Activated CD4-positive, alpha-beta T cell treated with anti-CD3 and anti-CD28 coated beads for 36 hours (primary cell): ENCODE measurements at regions not wholly inside any gene's neighbourhood (a gene's known extent, or its start where the extent isn't known, plus 50 kb on each side); places are given as distances from the start of the nearest gene placed in this dataset.

Experiments used
- ATAC-seq: fragments of 200-7000 bp; cut with Tn5 transposase; one replicate; pipeline ENCODE4 v1.10.0; 2021; ENCODE audit warnings: mild to moderate bottlenecking, moderate library complexity
- CTCF ChIA-PET: fragments of 350-600 bp; sonication (Branson Sonifier 250); formaldehyde crosslinking; loops from one replicate; lab custom pipeline; 2021; ENCODE audit warnings: antibody characterized with exemption; lab: Charles Lee
- POLR2A ChIA-PET: fragments of 350-600 bp; sonication (Branson Sonifier 250); formaldehyde crosslinking; loops from one replicate; lab custom pipeline; 2021; ENCODE audit warnings: antibody characterized with exemption, inconsistent platforms; lab: Charles Lee
- DNase-seq: peaks from one replicate; pipeline ENCODE4 v3.0.0-alpha.2; 2020
- H3K27ac Mint-ChIP-seq: one replicate; pipeline ENCODE4 v1.8.0; 2021; ENCODE audit warnings: mixed read lengths
- H3K27me3 Mint-ChIP-seq: one replicate; pipeline ENCODE4 v1.8.0; 2021; ENCODE audit warnings: mixed read lengths
- H3K36me3 Mint-ChIP-seq: one replicate; pipeline ENCODE4 v1.8.0; 2021; ENCODE audit warnings: low read depth, mixed read lengths
- H3K4me1 Mint-ChIP-seq: one replicate; pipeline ENCODE4 v1.8.0; 2021; ENCODE audit warnings: mixed read lengths
- H3K4me3 Mint-ChIP-seq: one replicate; pipeline ENCODE4 v1.8.0; 2021; ENCODE audit warnings: mild to moderate bottlenecking, moderate library complexity, mixed read lengths
- H3K9me3 Mint-ChIP-seq: one replicate; pipeline ENCODE4 v1.8.0; 2021; ENCODE audit warnings: low read depth, mixed read lengths
- intact Hi-C, 2 experiments: fragments of 100-400 bp; cut with DNase I in 1 of 2; cut with micrococcal nuclease in 1 of 2; formaldehyde crosslinking; loops; one replicate each; pipeline versions ENCODE4 v1.14.2 to v1.15.1; 2022 to 2024; cut with DNase I, micrococcal nuclease

DNA sequence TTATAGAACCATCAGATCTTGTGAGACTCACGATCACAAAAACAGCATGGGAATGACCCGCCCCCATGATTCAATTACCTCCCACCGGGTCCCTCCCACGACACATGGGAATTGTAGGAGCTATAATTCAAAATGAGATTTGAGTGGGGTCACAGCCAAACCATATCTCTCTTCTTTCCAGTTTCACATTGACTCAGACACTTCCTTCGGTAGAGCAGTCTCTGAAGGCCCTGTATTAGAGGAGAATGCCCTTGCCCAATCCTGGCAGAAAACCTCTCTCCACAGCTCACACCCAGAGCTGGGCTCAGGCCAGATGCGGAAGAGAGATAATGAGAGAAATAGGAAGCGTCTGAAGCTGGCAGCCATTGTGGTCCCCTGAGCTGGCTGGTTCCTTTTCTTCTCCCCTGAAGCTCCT lies 72.4 kb upstream of the CLDN10 start:
- intact Hi-C loops, result no loop called here
- H3K36me3 Mint-ChIP-seq, result no peaks in the 10 kb centered on the region
- H3K4me3 Mint-ChIP-seq, result no peak overlapping the region
- H3K9me3 Mint-ChIP-seq, result no peaks in the 10 kb centered on the region
- DNase-seq, result peak; percentile 27
- H3K27ac Mint-ChIP-seq, result no peak overlapping the region
- ChIA-PET POLR2A (interaction anchor here (0.6 kb wide), 1 partner anchor 31 kb away, joined by 3 read pairs; no protein-coding TSS in a partner anchor), CTCF (interaction anchor here (0.6 to 1.8 kb wide), 9 partner anchors 12 to 288 kb away, joined by 3 to 6 read pairs (median 3); no protein-coding TSS in a partner anchor)
- ATAC-seq, result peak; percentile 44
- peaks cover 8% of the 10 kb centered on the region for H3K4me1 Mint-ChIP-seq
- no peaks in the 10 kb centered on the region for H3K27me3 Mint-ChIP-seq

DNA sequence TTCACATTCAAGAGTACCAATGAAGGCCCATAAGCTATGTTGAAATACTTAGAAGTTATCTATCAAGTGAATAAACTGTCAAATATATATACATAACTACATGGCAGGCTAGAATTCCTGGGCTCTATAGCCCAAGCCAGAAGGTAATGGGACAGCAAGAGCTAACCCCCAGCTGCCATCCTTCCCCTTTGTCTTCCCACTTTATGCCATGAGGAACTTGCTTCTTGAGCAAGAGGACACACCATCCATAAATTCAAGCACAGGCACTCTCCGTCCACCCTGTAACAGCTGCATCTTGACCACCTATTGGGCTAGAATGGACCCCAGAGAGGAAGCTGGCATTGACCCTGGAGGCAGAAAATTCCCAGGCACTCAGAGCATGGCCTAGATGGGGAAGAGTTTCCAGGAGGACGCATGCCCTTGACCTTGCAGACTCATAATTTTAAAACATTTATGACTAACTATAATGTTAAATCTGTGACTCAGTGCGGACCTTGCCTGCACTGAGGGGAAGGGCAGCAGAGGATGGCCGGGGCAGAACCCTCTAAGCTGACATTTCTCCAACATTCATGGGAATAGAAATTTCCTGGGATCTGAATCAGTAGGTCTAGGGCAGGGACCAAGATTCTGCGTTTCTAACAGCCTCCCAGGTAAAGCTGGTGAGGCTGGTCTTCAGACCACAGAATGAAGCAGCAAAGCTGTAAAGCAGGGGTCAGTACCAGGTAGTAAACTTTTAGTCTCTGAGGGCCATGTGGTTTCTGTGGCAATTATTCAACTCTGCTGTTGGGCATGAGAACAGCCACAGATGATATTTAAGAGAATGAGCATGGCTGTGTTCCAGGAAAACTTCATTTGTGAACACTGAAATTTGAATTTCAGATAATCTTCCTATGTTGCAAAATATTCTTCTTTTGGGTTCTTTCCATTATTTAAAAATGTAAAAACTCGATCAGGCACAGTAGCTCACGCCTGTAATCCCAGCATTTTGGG lies 71.4 kb upstream of the CLDN10 start:
- Mint-ChIP-seq H3K4me3 (no peak overlapping the region), H3K27ac (no peak overlapping the region), H3K27me3 (no peaks in the 10 kb centered on the region), H3K9me3 (no peaks in the 10 kb centered on the region), H3K36me3 (no peaks in the 10 kb centered on the region), H3K4me1 (peaks cover 8% of the 10 kb centered on the region)
- CTCF ChIA-PET, result interaction anchor here (0.8 to 1.8 kb wide), 3 partner anchors 12 to 56 kb away, joined by 3 to 6 read pairs (median 4); no protein-coding TSS in a partner anchor
- ATAC-seq (no peak), DNase-seq (no peak)
- intact Hi-C loops, result no loop called here
- POLR2A ChIA-PET, result no interaction called here

DNA sequence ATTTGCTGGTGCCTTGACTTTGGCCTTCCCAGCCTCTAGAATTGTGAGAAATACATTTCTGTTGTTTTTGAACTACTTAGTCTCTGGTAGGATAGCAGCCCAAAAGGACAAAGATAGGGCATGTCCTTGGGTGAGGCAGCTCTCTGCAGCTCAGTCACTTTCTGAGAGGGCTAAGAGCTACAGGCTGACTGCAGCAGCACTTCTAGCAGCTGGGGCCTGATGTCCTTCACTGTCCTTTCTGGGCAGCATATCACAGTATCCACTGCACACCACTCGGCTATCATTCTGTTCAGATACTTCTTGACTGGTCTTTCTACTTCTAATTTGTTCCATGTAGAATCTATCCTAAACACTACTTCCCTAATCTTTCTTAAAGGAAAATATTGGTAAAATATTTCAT lies 68.5 kb upstream of the CLDN10 start:
- H3K4me1 Mint-ChIP-seq, result peaks cover 7% of the 10 kb centered on the region
- CTCF ChIA-PET, result interaction anchor here (0.9 to 1.1 kb wide), 2 partner anchors 80 to 140 kb away, joined by 3 to 4 read pairs; no protein-coding TSS in a partner anchor
- H3K27me3 Mint-ChIP-seq, result no peaks in the 10 kb centered on the region
- DNase-seq (no peak), ATAC-seq (no peak)
- intact Hi-C loops, result no loop called here
- H3K9me3 Mint-ChIP-seq, result no peaks in the 10 kb centered on the region
- H3K4me3 Mint-ChIP-seq, result no peak overlapping the region
- H3K27ac Mint-ChIP-seq, result no peak overlapping the region
- POLR2A ChIA-PET, result no interaction called here
- no peaks in the 10 kb centered on the region for H3K36me3 Mint-ChIP-seq

DNA sequence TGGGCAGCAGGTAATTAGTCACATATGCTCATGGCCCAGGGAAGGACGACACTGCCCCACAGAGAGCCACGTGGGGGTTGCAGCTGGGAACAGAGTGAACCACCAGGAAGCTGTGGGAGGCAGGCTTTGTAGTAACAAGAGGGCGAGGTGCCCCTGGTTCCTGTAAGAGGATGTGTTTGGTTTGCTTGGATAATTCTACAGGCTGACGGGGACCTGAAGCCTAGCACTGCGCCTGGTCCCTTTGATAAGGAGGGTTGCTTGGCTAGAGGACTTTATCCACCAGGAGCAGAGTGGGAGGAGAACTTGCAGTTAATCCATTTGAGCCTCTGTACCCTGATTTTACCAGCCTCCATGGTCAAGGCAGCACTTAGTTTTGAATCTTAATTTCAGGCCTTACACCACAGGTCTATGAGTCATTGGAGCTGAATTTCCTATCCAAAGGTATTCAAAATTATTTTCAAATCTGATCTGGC lies 67.4 kb upstream of the CLDN10 start:
- H3K4me1 Mint-ChIP-seq, result peaks cover 2% of the 10 kb centered on the region
- intact Hi-C loops, result no loop called here
- H3K27me3 Mint-ChIP-seq, result no peaks in the 10 kb centered on the region
- H3K9me3 Mint-ChIP-seq, result peaks cover 2% of the 10 kb centered on the region
- ChIA-PET POLR2A (no interaction called here), CTCF (interaction anchor here (0.8 kb wide), 1 partner anchor 173 kb away, joined by 3 read pairs; no protein-coding TSS in a partner anchor)
- H3K36me3 Mint-ChIP-seq, result no peaks in the 10 kb centered on the region
- H3K27ac Mint-ChIP-seq, result no peak overlapping the region
- DNase-seq (no peak), ATAC-seq (no peak)
- H3K4me3 Mint-ChIP-seq, result no peak overlapping the region

DNA sequence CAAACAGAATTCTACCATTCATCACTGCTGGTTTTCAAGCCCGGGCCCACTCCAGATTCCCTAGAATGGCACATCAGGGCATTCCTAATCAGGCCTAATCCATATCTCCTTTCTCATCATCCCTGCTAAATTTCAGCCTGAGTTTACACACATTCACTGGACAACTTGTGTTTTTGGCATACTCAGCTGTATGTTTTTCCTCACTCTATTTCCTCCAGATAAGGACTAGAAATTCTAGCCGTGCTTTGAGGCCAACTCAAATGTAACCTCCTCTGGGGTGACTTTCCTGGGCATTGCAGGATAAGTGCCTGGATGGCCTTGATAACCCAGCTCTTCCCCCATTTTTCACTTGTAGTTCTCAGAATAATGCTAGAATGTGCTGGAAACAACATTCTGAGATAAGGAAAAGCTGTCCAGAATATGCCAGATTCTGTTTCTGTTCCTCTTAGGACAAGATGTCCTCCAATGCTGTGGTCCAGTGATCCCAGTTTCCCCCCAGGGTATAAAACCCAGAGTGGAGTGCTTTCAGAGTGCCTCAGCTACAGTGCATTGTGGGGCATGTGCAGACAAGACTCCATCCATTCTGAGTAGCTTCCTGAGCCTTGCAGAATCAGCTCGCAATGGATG lies 66.9 kb upstream of the CLDN10 start:
- ChIA-PET POLR2A (interaction anchor here (0.6 kb wide), 1 partner anchor 1707 kb away, joined by 3 read pairs; no protein-coding TSS in a partner anchor), CTCF (interaction anchor here (0.5 to 0.8 kb wide), 2 partner anchors 172 to 182 kb away, joined by 3 read pairs; no protein-coding TSS in a partner anchor)
- H3K4me3 Mint-ChIP-seq, result no peak overlapping the region
- intact Hi-C loops, result no loop called here
- DNase-seq (no peak), ATAC-seq (no peak)
- H3K27ac Mint-ChIP-seq, result no peak overlapping the region
- peaks cover 6% of the 10 kb centered on the region for H3K9me3 Mint-ChIP-seq
- H3K4me1 Mint-ChIP-seq, result no peaks in the 10 kb centered on the region
- no peaks in the 10 kb centered on the region for H3K27me3 Mint-ChIP-seq
- H3K36me3 Mint-ChIP-seq, result no peaks in the 10 kb centered on the region

DNA sequence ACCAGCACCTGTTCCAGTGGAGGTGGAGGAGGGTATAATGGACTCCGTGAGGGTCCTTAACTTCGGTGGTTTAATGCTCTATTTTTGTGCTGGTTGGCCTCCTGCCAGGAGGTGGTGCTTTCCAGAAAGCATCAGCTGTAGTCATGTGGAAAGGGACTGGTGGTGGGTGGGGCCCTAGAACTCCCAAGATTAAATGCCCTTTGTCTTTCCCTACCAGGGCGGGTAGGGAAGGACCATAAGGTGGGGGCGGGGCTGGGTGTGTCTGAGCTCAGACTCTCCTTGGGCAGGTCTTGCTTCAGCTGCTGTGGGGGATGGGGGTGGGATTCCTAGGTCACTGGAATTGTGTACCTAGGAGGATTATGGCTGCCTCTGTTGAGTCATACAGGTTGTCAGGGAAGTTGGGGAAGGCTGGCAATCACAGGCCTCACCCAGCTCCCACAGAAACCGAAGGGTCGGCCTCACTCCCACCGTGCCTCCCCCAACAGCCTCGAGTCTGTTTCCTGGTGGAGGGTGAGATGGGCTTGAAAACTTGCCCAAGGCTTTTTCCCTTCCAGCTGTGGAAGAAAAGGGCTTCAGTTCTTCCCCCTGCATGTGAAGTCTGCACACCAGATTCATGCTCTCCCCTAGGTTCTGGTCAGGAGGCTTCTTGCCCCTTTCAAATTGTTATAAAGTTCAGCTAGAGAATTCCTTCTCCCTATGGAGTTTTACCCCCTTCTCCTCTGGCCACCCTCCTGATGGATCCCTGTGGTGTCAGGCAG lies 60.3 kb upstream of the CLDN10 start:
- Mint-ChIP-seq H3K36me3 (no peaks in the 10 kb centered on the region), H3K4me1 (no peaks in the 10 kb centered on the region), H3K4me3 (no peak overlapping the region), H3K9me3 (peaks cover 13% of the 10 kb centered on the region), H3K27me3 (peaks cover 9% of the 10 kb centered on the region), H3K27ac (no peak overlapping the region)
- no peak for DNase-seq
- no peak for ATAC-seq
- ChIA-PET CTCF (interaction anchor here (0.8 to 1.0 kb wide), 2 partner anchors 12 to 14 kb away, joined by 3 to 4 read pairs; no protein-coding TSS in a partner anchor), POLR2A (no interaction called here)
- intact Hi-C loops, result loop anchor here in 1 of 2 experiments (2.0 kb wide), 1 partner anchor 343 kb away; no protein-coding TSS in a partner anchor

DNA sequence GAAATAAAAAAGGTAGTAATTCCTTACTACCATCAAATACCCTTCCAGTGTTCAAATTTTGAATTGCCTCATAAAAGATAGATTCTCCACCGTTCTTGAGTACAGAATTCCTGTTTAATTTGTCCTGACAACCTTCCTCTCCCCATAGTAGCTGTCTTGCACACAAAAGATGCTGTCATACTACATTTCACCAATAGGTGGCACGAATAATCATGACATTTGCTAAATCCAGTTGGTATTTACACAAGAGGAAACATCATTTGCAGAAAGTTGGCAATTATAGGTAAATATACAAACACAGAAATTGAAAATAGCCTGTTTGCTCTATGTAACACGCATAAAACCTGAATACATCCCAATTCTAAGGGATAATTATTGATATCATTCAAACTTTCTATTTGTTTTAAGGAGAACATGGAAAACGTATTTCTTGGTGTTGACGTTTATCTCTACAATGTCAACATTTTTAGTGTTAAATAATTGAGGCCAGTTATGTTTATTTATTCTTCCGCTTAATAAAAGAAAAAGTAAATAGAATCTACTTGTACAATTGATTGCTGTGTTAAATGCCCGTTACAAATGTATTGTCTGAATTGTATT lies 58.3 kb upstream of the CLDN10 start:
- peaks cover 11% of the 10 kb centered on the region for H3K27me3 Mint-ChIP-seq
- DNase-seq (no peak), ATAC-seq (no peak)
- intact Hi-C loops, result loop anchor here in 1 of 2 experiments (1.0 to 2.0 kb wide), 2 partner anchors 167 to 341 kb away; no protein-coding TSS in a partner anchor
- H3K27ac Mint-ChIP-seq, result no peak overlapping the region
- POLR2A ChIA-PET, result no interaction called here
- H3K4me3 Mint-ChIP-seq, result no peak overlapping the region
- H3K36me3 Mint-ChIP-seq, result no peaks in the 10 kb centered on the region
- no peaks in the 10 kb centered on the region for H3K4me1 Mint-ChIP-seq
- peaks cover 13% of the 10 kb centered on the region for H3K9me3 Mint-ChIP-seq
- CTCF ChIA-PET, result interaction anchor here (0.7 to 1.2 kb wide), 7 partner anchors 9 to 340 kb away, joined by 3 to 9 read pairs (median 3); no protein-coding TSS in a partner anchor

DNA sequence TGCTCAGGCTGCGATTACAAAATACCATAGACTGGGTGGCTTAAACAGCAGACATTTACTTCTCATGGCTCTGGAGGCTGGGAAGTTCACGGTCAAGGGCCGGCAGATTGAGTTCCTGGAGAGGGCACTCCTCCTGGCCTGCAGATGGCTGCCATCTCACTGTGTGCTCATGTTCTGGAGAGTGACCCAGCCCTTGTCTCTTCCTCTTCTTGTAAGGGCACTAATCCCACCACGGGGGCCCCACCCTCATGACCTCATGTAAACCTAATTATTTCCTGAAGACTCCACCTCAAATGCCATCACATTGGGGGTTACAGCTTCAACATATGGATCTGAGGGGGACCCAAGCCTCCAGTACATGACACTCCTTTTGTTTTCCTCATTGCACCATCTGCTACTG lies 56.0 kb upstream of the CLDN10 start:
- no peaks in the 10 kb centered on the region for H3K4me1 Mint-ChIP-seq
- H3K27ac Mint-ChIP-seq, result no peak overlapping the region
- peaks cover 16% of the 10 kb centered on the region for H3K27me3 Mint-ChIP-seq
- POLR2A ChIA-PET, result no interaction called here
- no peak for DNase-seq
- peaks cover 9% of the 10 kb centered on the region for H3K9me3 Mint-ChIP-seq
- H3K36me3 Mint-ChIP-seq, result no peaks in the 10 kb centered on the region
- CTCF ChIA-PET, result interaction anchor here (1.1 to 1.6 kb wide), 4 partner anchors 16 to 337 kb away, joined by 3 to 7 read pairs (median 5); no protein-coding TSS in a partner anchor
- no peak for ATAC-seq
- no peak overlapping the region for H3K4me3 Mint-ChIP-seq
- intact Hi-C loops, result no loop called here

DNA sequence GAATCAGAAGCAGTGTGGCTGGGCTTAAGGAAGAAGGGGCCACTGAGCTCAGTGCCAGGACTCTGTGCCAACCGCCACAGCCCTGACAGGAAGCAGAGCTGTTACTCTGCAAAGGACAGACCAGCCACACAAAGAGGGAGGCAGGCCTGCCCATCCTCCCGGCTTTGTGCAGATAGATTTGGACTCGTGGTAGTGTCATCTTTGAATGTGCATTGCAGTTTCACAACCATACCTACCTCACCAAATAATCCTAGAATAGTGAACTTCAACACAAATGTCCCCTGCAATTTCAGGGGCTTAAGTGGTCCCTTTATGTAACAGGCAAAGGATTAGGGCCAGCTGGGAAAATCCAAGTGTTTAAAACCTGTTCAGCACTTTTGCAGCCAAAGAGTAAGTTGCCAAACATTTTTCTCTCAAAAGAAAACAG lies 55.1 kb upstream of the CLDN10 start:
- intact Hi-C loops, result no loop called here
- ChIA-PET CTCF (interaction anchor here (0.8 to 1.6 kb wide), 4 partner anchors 15 to 336 kb away, joined by 3 to 6 read pairs (median 4); no protein-coding TSS in a partner anchor), POLR2A (no interaction called here)
- no peaks in the 10 kb centered on the region for H3K4me1 Mint-ChIP-seq
- H3K9me3 Mint-ChIP-seq, result peaks cover 14% of the 10 kb centered on the region
- no peak overlapping the region for H3K4me3 Mint-ChIP-seq
- peaks cover 16% of the 10 kb centered on the region for H3K27me3 Mint-ChIP-seq
- H3K36me3 Mint-ChIP-seq, result no peaks in the 10 kb centered on the region
- no peak for DNase-seq
- no peak overlapping the region for H3K27ac Mint-ChIP-seq
- no peak for ATAC-seq

DNA sequence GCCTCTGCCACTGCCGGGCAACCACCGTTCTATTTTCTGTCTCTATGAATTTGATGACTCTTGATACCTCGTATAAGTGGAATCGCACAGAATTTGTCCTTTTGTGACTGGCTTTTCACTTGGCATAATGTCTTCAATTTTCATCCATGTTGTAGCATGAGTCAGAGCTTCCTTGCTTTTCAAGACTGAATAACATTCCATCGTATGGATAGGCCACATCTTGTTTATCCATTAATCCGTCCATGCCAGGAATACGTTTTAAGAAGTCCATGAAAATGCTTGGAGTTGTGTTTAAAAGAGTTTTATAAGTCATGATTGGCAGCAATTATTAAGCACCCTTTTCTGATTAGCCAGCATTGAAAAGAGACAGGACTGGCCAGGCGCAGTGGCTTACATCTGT lies 53.6 kb upstream of the CLDN10 start:
- ATAC-seq (no peak), DNase-seq (no peak)
- Mint-ChIP-seq H3K27me3 (peaks cover 16% of the 10 kb centered on the region), H3K4me1 (no peaks in the 10 kb centered on the region), H3K27ac (no peak overlapping the region), H3K4me3 (no peak overlapping the region), H3K9me3 (peaks cover 14% of the 10 kb centered on the region), H3K36me3 (no peaks in the 10 kb centered on the region)
- POLR2A ChIA-PET, result no interaction called here
- CTCF ChIA-PET, result interaction anchor here (0.8 kb wide), 1 partner anchor 162 kb away, joined by 3 read pairs; no protein-coding TSS in a partner anchor
- intact Hi-C loops, result no loop called here
